ENCODE measurements at regions not wholly inside any gene's neighbourhood (a gene's known extent, or its start where the extent isn't known, plus 50 kb on each side); places are given as distances from the start of the nearest gene placed in this dataset.
"Not testable (repeated sequence)": the region's sequence is repeated elsewhere in the genome, so short reads cannot be mapped to it uniquely, and the experiment has no call there.

- H3K27me3 ChIP-seq (replicated peaks in 1 of 2; ENCODE audit: control insufficient read depth in 2 of 2, extremely low read depth in 1 of 2, insufficient read depth in 2 of 2, low read length in 1 of 2); H3K27ac Mint-ChIP-seq; H3K36me3 Mint-ChIP-seq; DNase-seq; H3K9me3 ChIP-seq; H3K4me1 ChIP-seq (ENCODE audit: control insufficient read depth in 1 of 2, extremely low read depth in 1 of 2, insufficient read depth in 2 of 2, low read length in 2 of 2); POLR2A ChIA-PET; H3K4me3 ChIP-seq (ENCODE audit: control insufficient read depth in 1 of 2, extremely low read depth in 1 of 2, low read length in 1 of 2); ATAC-seq (replicated peaks in 1 of 4); H3K9me3 Mint-ChIP-seq; H3K4me3 Mint-ChIP-seq; H3K27ac ChIP-seq (ENCODE audit: low read length); H3K36me3 ChIP-seq (ENCODE audit: control insufficient read depth in 2 of 2, extremely low read depth in 1 of 2, insufficient read depth in 1 of 2, low read length in 1 of 2); H3K4me1 Mint-ChIP-seq; H3K27me3 Mint-ChIP-seq: not testable (repeated sequence)
- CTCF ChIA-PET = interaction anchor here in 1 of 2 donors (0.7 kb wide), 2 partner anchors 123 to 186 kb away, joined by 5 to 6 read pairs; no protein-coding TSS in a partner anchor
- WGBS (ENCODE audit: insufficient coverage) = no CpG with 5 or more reads among the region's 9 CpGs
Observed at GRCh38 chr15:44817797-44818196, 81.5 kb downstream of the TRIM69 start.

GRCh38 chr15:44819331-44819987, 83.1 kb downstream of the TRIM69 start:
- H3K27ac Mint-ChIP-seq = not testable (repeated sequence)
- WGBS (ENCODE audit: insufficient coverage) = 93% methylated on average over 4 of the region's 9 CpGs

GRCh38 chr15:44820535-44820934, 84.2 kb downstream of the TRIM69 start:
- H3K36me3 Mint-ChIP-seq; DNase-seq; ATAC-seq (replicated peaks in 1 of 4); H3K9me3 ChIP-seq; CTCF ChIA-PET; H3K4me1 ChIP-seq (ENCODE audit: control insufficient read depth in 1 of 2, extremely low read depth in 1 of 2, insufficient read depth in 2 of 2, low read length in 2 of 2); H3K4me3 ChIP-seq (ENCODE audit: control insufficient read depth in 1 of 2, extremely low read depth in 1 of 2, low read length in 1 of 2); H3K27ac ChIP-seq (ENCODE audit: low read length); H3K4me1 Mint-ChIP-seq; H3K27me3 ChIP-seq (replicated peaks in 1 of 2; ENCODE audit: control insufficient read depth in 2 of 2, extremely low read depth in 1 of 2, insufficient read depth in 2 of 2, low read length in 1 of 2); H3K27ac Mint-ChIP-seq; H3K36me3 ChIP-seq (ENCODE audit: control insufficient read depth in 2 of 2, extremely low read depth in 1 of 2, insufficient read depth in 1 of 2, low read length in 1 of 2); H3K27me3 Mint-ChIP-seq; H3K4me3 Mint-ChIP-seq; H3K9me3 Mint-ChIP-seq; POLR2A ChIA-PET: not testable (repeated sequence)
- WGBS (ENCODE audit: insufficient coverage) = no CpG with 5 or more reads among the region's 5 CpGs

More at GRCh38 chr15:44819331-44819987, 83.1 kb downstream of the TRIM69 start:
- H3K27me3 ChIP-seq (replicated peaks in 1 of 2; ENCODE audit: control insufficient read depth in 2 of 2, extremely low read depth in 1 of 2, insufficient read depth in 2 of 2, low read length in 1 of 2); H3K9me3 ChIP-seq; H3K4me1 ChIP-seq (ENCODE audit: control insufficient read depth in 1 of 2, extremely low read depth in 1 of 2, insufficient read depth in 2 of 2, low read length in 2 of 2); H3K36me3 Mint-ChIP-seq; H3K4me3 Mint-ChIP-seq; ATAC-seq (replicated peaks in 1 of 4); H3K36me3 ChIP-seq (ENCODE audit: control insufficient read depth in 2 of 2, extremely low read depth in 1 of 2, insufficient read depth in 1 of 2, low read length in 1 of 2); CTCF ChIA-PET; H3K4me3 ChIP-seq (ENCODE audit: control insufficient read depth in 1 of 2, extremely low read depth in 1 of 2, low read length in 1 of 2); H3K4me1 Mint-ChIP-seq; H3K27me3 Mint-ChIP-seq; DNase-seq; H3K27ac ChIP-seq (ENCODE audit: low read length); H3K9me3 Mint-ChIP-seq: not testable (repeated sequence)
- POLR2A ChIA-PET = interaction anchor here in 1 of 2 donors (0.5 kb wide), 1 partner anchor 211 kb away, joined by 3 read pairs; no protein-coding TSS in a partner anchor

- WGBS (ENCODE audit: insufficient coverage) = 90% methylated on average over 2 of the region's 5 CpGs
- CTCF ChIA-PET; DNase-seq; H3K27me3 ChIP-seq (replicated peaks in 1 of 2; ENCODE audit: control insufficient read depth in 2 of 2, extremely low read depth in 1 of 2, insufficient read depth in 2 of 2, low read length in 1 of 2); H3K4me1 ChIP-seq (ENCODE audit: control insufficient read depth in 1 of 2, extremely low read depth in 1 of 2, insufficient read depth in 2 of 2, low read length in 2 of 2); H3K4me1 Mint-ChIP-seq; ATAC-seq (replicated peaks in 1 of 4); H3K27ac Mint-ChIP-seq; H3K4me3 ChIP-seq (ENCODE audit: control insufficient read depth in 1 of 2, extremely low read depth in 1 of 2, low read length in 1 of 2); H3K27me3 Mint-ChIP-seq; H3K36me3 Mint-ChIP-seq; H3K36me3 ChIP-seq (ENCODE audit: control insufficient read depth in 2 of 2, extremely low read depth in 1 of 2, insufficient read depth in 1 of 2, low read length in 1 of 2); H3K9me3 ChIP-seq; POLR2A ChIA-PET; H3K27ac ChIP-seq (ENCODE audit: low read length); H3K4me3 Mint-ChIP-seq; H3K9me3 Mint-ChIP-seq: not testable (repeated sequence)
Observed at GRCh38 chr15:44820967-44821366, 84.6 kb downstream of the TRIM69 start.

- WGBS (ENCODE audit: insufficient coverage) = no CpG with 5 or more reads among the region's 9 CpGs
- H3K27ac ChIP-seq (ENCODE audit: low read length); H3K36me3 ChIP-seq (ENCODE audit: control insufficient read depth in 2 of 2, extremely low read depth in 1 of 2, insufficient read depth in 1 of 2, low read length in 1 of 2); DNase-seq; H3K4me1 Mint-ChIP-seq; CTCF ChIA-PET; H3K27ac Mint-ChIP-seq; H3K27me3 Mint-ChIP-seq; H3K9me3 ChIP-seq; POLR2A ChIA-PET; H3K27me3 ChIP-seq (replicated peaks in 1 of 2; ENCODE audit: control insufficient read depth in 2 of 2, extremely low read depth in 1 of 2, insufficient read depth in 2 of 2, low read length in 1 of 2); H3K36me3 Mint-ChIP-seq; H3K9me3 Mint-ChIP-seq; ATAC-seq (replicated peaks in 1 of 4); H3K4me3 ChIP-seq (ENCODE audit: control insufficient read depth in 1 of 2, extremely low read depth in 1 of 2, low read length in 1 of 2); H3K4me1 ChIP-seq (ENCODE audit: control insufficient read depth in 1 of 2, extremely low read depth in 1 of 2, insufficient read depth in 2 of 2, low read length in 2 of 2); H3K4me3 Mint-ChIP-seq: not testable (repeated sequence)
Observed at GRCh38 chr15:44824277-44825145, 88.2 kb downstream of the TRIM69 start.

GRCh38 chr15:44826583-44826982, 90.3 kb downstream of the TRIM69 start:
- no CpG with 5 or more reads among the region's 1 CpG for WGBS (ENCODE audit: insufficient coverage)
- ATAC-seq (replicated peaks in 1 of 4); H3K4me3 ChIP-seq (ENCODE audit: control insufficient read depth in 1 of 2, extremely low read depth in 1 of 2, low read length in 1 of 2); CTCF ChIA-PET; H3K27ac Mint-ChIP-seq; H3K27ac ChIP-seq (ENCODE audit: low read length); H3K4me3 Mint-ChIP-seq; H3K9me3 Mint-ChIP-seq; H3K36me3 ChIP-seq (ENCODE audit: control insufficient read depth in 2 of 2, extremely low read depth in 1 of 2, insufficient read depth in 1 of 2, low read length in 1 of 2); POLR2A ChIA-PET; DNase-seq; H3K4me1 ChIP-seq (ENCODE audit: control insufficient read depth in 1 of 2, extremely low read depth in 1 of 2, insufficient read depth in 2 of 2, low read length in 2 of 2); H3K27me3 Mint-ChIP-seq; H3K9me3 ChIP-seq; H3K27me3 ChIP-seq (replicated peaks in 1 of 2; ENCODE audit: control insufficient read depth in 2 of 2, extremely low read depth in 1 of 2, insufficient read depth in 2 of 2, low read length in 1 of 2); H3K36me3 Mint-ChIP-seq: not testable (repeated sequence)
- peaks cover 10% of the 10 kb centered on the region in 3 donors for H3K4me1 Mint-ChIP-seq
